GM23248 (cell line): ENCODE measurements at regions not wholly inside any gene's neighbourhood (a gene's known extent, or its start where the extent isn't known, plus 50 kb on each side); places are given as distances from the start of the nearest gene placed in this dataset.

Source experiments
- EZH2 ChIP-seq: fragments of 200-600 bp; sonication (generic); IDR thresholded peaks from 2 replicates; pipeline ENCODE4 v1.6.1; 2018; ENCODE audit warnings: antibody characterized with exemption, mild to moderate bottlenecking; ENCODE audit not compliant: insufficient read depth, poor library complexity, severe bottlenecking
- EZH2phosphoT487 ChIP-seq: fragments of 200-600 bp; sonication (generic); IDR thresholded peaks from 2 replicates; pipeline ENCODE4 v1.6.1; 2018; ENCODE audit warnings: antibody characterized with exemption, moderate library complexity, mild to moderate bottlenecking, low read depth; ENCODE audit not compliant: insufficient read depth

DNA sequence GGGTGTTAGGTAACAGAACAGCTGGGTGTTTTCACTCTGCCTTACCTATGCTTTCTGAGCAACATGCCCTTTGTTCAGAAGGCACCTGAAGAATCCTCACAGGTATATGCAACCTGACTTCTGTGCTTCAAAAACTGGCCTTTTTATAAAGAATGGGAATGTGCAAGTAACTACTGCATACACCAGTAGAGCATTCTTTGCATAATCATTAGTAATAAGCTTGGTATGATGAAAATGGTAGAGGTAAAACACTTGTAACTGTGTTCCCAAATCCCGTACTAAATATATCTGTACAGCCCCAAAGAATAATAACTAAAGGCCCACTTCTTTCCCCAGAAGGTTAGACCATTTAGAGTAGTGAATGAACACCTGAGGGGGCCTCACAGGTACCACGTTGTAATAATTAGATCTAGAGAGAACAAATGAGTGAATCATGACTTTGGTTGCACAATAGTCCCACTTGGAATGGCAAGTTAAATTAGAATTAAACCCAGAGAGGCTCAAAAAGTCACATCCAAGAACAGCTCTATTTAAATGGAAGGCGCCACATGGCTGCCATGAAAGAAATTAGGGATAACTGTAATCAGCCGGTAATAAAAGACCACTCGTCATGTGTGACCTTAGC is 413.9 kb downstream of the KLF12 start:
- TF ChIP-seq EZH2 (no peak), EZH2phosphoT487 (no peak)
